HepG2 (cell line): ENCODE measurements at regions not wholly inside any gene's neighbourhood (a gene's known extent, or its start where the extent isn't known, plus 50 kb on each side); places are given as distances from the start of the nearest gene placed in this dataset.

ENCODE experiments used
- CTCF ChIP-seq: sonication (generic); formaldehyde crosslinking; IDR thresholded peaks from 2 replicates; pipeline ENCODE4 v1.5.0; 2020; ENCODE audit warnings: mild to moderate bottlenecking, missing genetic modification reagents, moderate library complexity
- HOXA5 ChIP-seq: sonication (generic); formaldehyde crosslinking; IDR thresholded peaks from 2 replicates; pipeline ENCODE4 v1.4.0; 2020; ENCODE audit warnings: missing genetic modification reagents
- JUN ChIP-seq: sonication (generic); formaldehyde crosslinking; IDR thresholded peaks from 2 replicates; pipeline ENCODE4 v1.4.0; 2020; ENCODE audit warnings: mild to moderate bottlenecking, missing genetic modification reagents
- KDM1A ChIP-seq: IDR thresholded peaks from 2 replicates; pipeline ENCODE4 v1.6.1; 2016; ENCODE audit warnings: missing compliant biosample characterization
- ZNF30 ChIP-seq: sonication (generic); formaldehyde crosslinking; IDR thresholded peaks from 2 replicates; pipeline ENCODE4 v1.5.0; 2020; ENCODE audit warnings: mild to moderate bottlenecking, missing genetic modification reagents

GRCh38 chr13:106234636-106235035 lies 300.8 kb downstream of the EFNB2 start:
- TF ChIP-seq JUN (no peak), ZNF30 (CRISPR knock-in tag) (no peak), KDM1A (CRISPR knock-in tag) (no peak), HOXA5 (CRISPR knock-in tag) (no peak), CTCF (no peak)
